ENCODE measurements at regions not wholly inside any gene's neighbourhood (a gene's known extent, or its start where the extent isn't known, plus 50 kb on each side); places are given as distances from the start of the nearest gene placed in this dataset.

DNA sequence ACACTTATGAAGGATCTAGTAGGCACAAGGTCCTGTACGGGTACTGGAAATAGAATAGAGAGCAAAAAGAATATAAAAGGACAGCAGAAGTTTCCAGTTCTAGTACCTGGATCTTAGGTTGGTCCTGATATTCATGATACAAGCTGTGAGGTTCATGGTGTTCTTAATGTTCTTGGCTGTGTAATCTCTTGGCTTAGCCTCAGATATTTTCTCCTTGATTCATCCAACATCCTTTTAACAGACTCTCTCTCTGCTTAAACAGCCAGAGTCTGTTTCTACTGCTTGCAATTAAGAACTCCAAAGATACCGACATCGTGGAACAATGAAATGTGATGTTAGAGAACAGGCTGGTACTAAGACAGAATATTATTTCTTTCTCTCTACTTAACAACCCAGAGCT lies 49.9 kb downstream of the CNTN3 start:
- no peak for DNase-seq
- no peak for ATAC-seq (ENCODE audit: poor library complexity)
- intact Hi-C loops (cut with DNase I), result no loop called here

DNA sequence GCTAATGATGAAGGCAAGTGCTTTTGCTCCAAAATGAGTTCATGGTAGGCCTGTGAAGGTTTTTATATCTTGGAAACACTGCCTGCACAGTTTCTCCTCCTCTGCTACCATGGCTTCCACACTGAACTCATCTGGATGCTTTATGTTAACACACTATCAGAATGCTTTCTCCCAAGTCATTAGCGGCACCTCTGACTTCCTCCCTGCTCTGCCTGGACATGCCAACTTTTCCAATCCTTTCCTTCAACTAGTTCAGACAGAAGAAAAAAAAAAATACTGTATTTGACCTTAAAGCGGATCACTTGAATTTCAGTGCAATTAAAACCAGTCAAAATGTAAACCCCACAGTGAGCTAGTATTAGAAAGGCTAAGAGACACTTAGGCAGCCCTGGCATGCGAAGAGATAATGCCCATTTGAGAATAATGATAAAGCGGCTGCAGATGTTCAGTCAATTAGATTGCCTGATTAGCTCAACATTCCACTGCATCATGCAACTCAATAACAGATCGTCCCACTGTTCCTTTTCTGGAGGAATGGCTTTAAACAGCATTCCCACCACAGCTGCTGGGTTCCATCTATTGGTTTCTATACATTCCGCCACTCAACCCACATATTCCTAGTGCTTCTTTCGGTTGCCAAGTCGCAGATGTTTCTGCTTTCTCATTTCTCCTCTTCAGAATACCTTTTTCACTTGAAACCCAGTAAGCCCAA lies 51.7 kb downstream of the CNTN3 start:
- ATAC-seq (ENCODE audit: poor library complexity) (no peak), DNase-seq (no peak)
- intact Hi-C loops (cut with DNase I), result no loop called here

DNA sequence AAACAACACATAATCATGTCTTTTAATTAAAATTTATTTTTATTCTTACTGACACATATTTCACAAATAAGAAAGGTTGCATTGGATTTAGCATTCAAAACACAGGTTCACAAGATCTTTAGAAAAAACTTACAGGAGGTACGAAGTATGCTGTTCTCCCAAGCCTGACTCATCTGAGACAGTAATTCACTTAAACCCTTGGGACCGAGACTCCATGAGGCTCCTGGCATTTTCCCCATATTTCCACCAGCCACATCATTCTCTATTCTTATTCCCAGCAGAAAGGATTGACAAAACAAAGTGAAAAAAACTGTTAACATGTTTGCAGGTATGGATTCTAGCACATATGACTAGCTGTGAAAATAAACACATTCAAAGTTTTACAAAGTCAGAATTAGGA lies 52.6 kb downstream of the CNTN3 start:
- ATAC-seq (ENCODE audit: poor library complexity), result no peak
- intact Hi-C loops (cut with DNase I), result no loop called here

DNA sequence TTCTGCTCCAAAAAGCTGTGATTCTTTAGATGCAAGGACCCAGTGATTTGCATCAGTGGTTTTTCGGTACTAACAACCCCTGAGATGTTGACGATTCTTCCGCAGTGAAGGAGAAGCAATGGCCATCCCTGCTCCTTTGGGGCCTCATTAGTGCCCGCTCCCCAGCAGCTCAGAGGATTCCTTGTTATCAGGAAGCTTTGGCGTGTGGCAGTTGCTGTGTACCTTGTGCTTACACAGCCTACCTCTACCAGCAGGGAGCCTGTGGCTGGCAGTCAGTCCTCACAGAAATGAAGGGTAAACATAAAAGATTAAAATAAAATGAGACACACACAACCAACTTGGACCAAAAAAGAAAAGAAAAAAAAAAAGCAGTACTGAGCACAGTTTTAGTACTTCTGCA lies 55.2 kb downstream of the CNTN3 start:
- ATAC-seq (ENCODE audit: poor library complexity), result no peak
- no peak for DNase-seq

More for the DNA sequence above, 52.6 kb downstream of the CNTN3 start:
- DNase-seq, result no peak

DNA sequence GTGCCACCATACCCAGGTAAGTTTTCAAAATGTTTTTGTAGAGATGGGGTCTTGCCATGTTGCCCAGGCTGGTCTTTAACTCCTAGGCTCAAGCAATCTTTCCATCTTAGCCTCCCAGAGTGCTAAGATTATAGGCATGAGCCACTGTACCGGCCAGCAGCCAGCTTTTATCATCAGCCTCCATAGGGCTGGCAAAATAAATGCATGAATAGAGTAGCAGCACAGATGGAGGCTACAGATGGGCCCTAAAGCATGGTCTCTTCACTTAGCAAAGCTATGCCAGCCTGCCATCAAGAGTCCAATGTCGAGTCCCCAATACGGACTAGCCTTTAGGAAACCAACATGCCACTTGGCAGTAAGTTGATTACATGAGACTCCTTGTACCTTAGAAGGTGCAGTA lies 63.8 kb downstream of the CNTN3 start:
- intact Hi-C loops (cut with DNase I), result no loop called here
- ATAC-seq (ENCODE audit: poor library complexity) (no peak), DNase-seq (no peak)

More for the DNA sequence above, 55.2 kb downstream of the CNTN3 start:
- intact Hi-C loops (cut with DNase I), result no loop called here

DNA sequence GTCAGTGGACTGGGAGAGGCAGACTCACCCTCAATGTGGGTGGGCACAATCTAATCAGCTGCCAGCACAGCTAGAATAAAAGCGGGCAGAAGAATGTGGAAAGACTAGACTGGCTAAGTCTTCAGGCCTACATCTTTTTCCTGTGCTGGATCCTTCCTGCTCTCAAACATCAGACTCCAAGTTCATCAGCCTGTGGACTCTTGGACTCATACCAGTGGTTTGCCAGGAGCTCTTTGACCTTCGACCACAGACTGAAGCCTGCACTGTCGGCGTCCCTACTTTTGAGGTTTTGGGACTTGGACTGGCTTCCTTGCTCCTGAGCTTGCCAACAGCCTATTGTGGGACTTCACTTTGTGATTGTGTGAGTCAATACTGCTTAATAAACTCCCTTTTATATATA lies 68.0 kb downstream of the CNTN3 start:
- intact Hi-C loops (cut with DNase I), result no loop called here
- ATAC-seq (ENCODE audit: poor library complexity) (no peak), DNase-seq (no peak)

DNA sequence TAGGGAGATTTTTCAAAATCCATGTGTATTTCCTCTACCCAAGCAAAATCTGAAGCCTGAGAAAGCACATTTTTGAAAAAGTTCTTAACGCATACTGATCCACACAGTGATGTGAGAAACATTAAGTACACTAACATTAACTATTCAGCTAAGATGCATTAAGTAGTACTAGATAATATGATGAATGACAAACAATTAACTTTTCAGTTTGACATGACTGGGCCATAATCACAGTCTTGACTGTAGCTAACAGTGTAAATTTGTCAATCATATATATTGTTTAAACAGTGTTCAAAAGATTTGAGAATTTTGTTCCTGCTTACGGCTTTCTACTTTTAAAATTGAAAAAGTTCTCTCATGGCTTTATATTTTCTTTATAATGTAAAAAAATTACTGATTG lies 72.0 kb downstream of the CNTN3 start:
- ATAC-seq (ENCODE audit: poor library complexity) (no peak), DNase-seq (no peak)
- intact Hi-C loops (cut with DNase I), result no loop called here

DNA sequence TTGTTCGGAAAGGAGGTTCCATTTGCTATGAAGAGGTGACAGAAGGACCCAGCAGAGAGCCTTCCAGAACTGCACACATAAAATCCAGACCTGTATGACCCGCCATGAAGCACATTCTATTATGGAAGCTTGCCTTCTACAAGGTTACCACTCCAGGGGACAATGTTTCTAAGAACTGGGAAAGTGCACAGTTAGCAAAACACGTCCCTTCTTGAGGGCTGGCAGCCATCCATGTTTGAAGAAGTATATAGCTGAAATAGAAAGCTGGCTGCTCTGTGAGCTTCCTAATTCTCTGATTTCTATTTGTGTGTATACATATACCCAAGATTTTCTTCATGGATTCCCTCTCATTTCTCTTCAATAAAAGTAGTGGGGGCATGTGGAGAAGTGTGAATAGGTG lies 74.6 kb downstream of the CNTN3 start:
- intact Hi-C loops (cut with DNase I), result no loop called here
- no peak for DNase-seq
- no peak for ATAC-seq (ENCODE audit: poor library complexity)

DNA sequence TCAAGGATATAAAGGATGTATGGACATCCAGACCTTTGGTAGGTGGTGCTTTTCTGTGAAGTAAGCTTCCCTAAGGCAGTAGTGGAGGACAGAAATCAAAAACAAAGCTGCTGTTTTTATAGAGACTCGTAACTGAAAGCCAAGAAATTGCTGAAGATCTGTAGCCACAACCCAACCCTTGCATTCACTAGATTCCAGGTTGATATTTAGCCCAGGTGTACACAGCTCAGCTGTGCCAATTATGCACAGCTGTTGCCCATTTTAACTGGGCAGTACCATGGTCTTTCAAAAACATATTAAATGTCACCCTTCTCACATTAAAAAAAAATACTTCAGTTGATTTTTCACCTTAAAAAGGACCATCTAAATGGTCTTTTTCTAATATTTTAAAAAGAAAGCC lies 75.8 kb downstream of the CNTN3 start:
- intact Hi-C loops (cut with DNase I), result no loop called here
- ATAC-seq (ENCODE audit: poor library complexity), result no peak

DNA sequence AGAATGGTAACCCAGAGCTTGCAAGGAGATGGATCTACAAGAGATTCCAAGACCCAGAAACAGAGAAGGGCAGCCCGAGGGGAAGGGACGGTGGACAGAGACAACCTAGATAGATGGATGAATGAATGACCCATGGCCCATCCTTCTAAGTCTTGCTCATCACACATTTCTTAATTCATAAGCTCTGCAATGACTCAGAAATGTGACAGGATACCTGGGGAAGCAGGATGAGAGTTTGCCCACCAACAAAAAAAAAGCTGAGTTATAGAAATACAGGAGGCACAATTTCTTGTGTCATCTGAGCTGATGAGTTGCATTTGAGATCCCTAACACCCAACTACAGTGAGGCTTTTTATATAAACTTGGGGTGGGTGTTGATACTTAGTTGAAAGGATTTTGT lies 76.6 kb downstream of the CNTN3 start:
- no peak for ATAC-seq (ENCODE audit: poor library complexity)
- intact Hi-C loops (cut with DNase I), result no loop called here
- DNase-seq, result no peak

More for the DNA sequence above, 75.8 kb downstream of the CNTN3 start:
- DNase-seq, result no peak

DNA sequence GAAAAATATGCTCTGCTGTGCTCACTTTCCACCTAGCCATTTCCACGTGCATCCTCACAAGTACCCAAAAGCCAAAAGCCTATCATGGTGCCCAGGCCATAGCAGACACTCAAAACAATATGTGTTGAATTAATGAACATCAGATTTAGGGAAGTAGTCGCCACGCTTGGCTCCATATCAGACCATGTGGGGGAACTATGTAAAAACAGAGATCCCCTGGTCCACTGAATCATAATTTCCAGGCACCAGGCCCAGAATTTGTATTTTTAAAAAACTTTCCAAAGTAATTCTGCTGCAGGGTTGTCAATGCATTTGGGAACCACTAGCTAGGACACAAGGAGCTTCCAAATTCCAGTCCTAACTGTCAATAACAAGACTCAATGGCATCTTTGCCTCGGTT lies 77.3 kb downstream of the CNTN3 start:
- peak; percentile 46 for DNase-seq
- peak; percentile 59 for ATAC-seq (ENCODE audit: poor library complexity)
- intact Hi-C loops (cut with DNase I), result no loop called here

DNA sequence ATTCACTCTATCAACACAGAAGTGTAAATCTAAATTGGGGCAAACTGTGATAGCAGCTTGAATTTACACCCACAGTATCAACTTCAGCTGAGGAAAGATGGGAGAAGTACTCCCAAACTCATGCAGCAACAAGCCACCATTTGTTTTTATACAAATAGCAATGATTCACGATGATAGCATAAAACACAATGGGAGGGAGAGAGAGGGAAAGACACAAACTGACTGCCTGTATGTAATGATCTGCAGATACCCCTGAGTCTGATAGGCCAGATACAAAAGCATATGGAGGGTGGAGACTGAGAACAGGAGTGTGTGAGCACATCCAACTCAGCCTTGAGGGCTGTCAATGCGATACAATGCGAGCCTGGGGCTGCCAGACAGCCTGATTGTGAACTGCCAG lies 79.2 kb downstream of the CNTN3 start:
- intact Hi-C loops (cut with DNase I), result no loop called here
- no peak for ATAC-seq (ENCODE audit: poor library complexity)
- no peak for DNase-seq

DNA sequence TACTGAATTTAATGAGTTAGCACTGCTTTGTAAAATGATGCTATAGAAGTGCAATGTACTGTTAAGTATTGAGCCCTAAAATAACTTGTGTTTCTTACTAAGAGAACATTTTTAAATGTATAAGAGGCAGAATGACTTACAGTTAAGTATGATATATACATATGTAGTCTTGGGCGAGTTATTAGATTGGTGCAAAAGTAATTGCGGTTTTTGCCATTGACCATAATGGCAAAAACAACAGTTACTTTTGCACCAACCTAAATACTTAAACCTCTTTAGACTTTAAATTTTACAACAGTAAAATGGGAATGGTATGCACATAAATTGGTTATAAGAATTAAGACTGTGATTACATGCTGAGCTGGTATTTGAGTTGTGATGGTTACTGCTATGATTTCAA lies 79.8 kb downstream of the CNTN3 start:
- ATAC-seq (ENCODE audit: poor library complexity), result no peak

DNA sequence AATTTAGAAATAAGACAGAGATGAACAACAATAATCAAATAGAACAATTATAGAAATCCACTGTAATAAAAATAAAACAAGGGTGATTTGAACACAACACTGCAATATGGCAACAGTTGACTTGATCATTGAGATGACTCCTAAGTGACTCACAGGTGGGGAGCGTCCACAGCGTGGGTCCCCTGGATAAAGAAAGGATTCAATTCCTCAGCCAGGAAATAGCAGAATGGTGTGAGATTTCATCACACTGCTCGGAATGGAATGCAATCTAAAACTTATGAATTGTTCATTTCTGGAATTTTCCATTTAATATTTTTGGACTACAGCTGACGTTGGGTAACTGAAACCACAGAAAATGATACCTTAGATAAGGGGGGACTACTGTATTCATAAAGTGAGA lies 82.0 kb downstream of the CNTN3 start:
- ATAC-seq (ENCODE audit: poor library complexity) (peak; percentile 49), DNase-seq (no peak)
- intact Hi-C loops (cut with DNase I), result no loop called here

More for the DNA sequence above, 79.8 kb downstream of the CNTN3 start:
- no peak for DNase-seq
- intact Hi-C loops (cut with DNase I), result no loop called here

DNA sequence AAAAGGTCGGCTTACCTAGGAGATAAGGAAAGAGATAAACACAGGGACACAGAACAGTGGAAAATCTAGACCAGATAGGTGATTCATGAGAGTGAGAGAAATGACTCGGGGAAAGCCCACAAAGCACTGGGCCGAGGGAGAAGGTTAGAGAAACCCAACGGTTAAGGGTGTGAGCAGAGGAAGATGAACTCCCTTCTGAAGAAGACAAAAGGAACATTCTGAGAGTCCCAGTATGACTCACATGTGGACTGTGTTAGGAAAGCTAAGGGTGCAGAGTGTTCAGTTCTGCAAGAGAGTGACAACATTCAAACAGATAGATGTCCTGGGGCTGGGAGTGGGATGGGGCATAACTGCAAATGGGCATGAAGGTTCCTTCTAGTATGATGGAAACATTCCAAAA lies 83.0 kb downstream of the CNTN3 start:
- intact Hi-C loops (cut with DNase I), result no loop called here
- no peak for ATAC-seq (ENCODE audit: poor library complexity)
- DNase-seq, result no peak

DNA sequence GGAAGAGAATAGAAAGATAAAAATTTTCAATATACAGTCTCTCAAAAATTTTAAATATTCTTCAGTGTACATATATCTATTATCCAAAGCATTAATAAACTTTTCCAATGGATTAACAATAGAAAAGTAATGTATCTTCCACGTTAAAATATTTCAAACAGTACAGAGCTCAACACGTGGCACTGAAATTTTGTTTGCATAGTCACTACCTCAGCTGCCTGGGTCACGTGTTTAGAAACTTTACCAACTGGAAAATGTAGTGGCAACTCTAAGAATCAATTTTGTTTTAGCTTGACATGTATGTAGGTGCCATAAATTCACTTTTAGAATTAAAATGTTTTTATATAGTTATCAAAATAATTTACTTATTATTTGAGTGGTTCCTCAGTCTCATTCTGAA lies 85.3 kb downstream of the CNTN3 start:
- intact Hi-C loops (cut with DNase I), result no loop called here
- no peak for ATAC-seq (ENCODE audit: poor library complexity)
- DNase-seq, result no peak

DNA sequence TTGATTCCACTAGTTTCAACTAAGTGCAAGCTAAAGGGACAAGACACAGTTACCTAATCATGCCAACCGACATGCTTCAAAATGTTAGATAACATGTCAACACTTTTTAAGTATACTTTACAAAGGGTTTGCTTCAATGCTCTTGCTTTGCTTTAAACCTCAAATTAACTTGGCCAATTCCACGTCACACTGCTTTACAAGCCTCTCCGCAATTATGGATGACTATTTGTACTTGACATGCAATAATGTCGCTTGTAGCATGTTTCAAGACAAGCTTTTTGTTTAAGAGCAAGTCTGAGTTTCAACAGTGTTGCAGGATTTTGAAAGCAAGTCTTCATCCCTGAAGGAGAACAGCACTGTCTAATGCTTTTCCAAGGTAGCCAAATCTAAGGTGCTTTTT lies 86.9 kb downstream of the CNTN3 start:
- ATAC-seq (ENCODE audit: poor library complexity) (no peak), DNase-seq (no peak)
- intact Hi-C loops (cut with DNase I), result no loop called here

DNA sequence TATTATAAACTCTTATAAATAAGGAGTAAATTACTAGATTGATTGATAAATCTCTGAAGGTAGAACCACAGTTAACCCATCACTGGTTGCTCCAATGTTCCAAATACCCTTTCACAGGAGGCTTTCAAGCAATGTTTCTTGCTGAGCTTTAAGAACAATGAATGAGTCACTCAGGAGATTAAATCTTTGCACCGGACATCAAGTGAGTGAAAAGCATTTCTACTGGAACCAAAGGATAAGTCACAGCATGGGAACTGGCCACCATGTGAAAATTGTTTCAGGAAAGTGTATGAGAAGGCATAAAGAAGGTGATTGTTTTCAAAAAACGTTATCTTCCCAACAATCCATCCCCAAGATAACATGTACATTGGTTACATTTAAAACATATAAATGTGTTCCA lies 90.6 kb downstream of the CNTN3 start:
- no peak for DNase-seq
- intact Hi-C loops (cut with DNase I), result no loop called here
- no peak for ATAC-seq (ENCODE audit: poor library complexity)

DNA sequence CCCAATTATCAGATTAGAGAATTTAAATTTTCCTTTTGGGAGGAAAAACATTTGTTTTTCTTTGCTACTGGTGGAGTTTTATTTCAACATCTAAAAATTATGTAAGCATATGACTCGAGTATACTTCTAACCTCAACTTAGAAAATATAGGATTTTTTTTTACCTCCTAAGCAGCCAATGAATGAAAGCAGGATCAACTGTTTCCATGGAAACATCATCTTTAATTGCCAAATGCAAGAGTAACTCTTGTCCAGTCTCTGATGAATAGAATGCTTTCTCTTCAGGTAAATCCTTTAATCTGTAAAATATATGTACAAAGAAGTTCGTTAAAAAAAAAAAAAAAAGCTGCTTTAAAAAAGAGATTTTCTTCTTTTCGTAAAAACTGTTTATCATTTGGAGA lies 93.6 kb downstream of the CNTN3 start:
- intact Hi-C loops (cut with DNase I), result no loop called here
- DNase-seq (no peak), ATAC-seq (ENCODE audit: poor library complexity) (no peak)

DNA sequence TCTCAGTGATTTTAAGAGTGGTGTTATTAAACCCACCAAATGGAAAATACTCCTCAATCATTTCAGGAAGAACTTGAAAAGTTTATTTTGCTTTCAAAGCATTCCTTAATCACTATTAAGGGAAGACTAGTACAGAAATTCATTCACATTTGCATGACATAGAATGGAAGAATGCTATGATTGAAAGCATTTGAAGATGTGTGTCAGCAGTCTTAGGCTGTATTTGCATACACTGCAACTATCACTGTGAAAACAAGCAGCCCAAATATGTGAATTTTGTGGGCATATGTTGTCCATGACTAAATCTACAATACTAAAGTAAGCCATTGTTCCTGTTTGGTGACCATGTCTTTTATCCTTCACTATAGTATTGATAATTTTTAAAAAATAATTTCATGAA lies 95.8 kb downstream of the CNTN3 start:
- ATAC-seq (ENCODE audit: poor library complexity) (no peak), DNase-seq (no peak)
- intact Hi-C loops (cut with DNase I), result no loop called here

DNA sequence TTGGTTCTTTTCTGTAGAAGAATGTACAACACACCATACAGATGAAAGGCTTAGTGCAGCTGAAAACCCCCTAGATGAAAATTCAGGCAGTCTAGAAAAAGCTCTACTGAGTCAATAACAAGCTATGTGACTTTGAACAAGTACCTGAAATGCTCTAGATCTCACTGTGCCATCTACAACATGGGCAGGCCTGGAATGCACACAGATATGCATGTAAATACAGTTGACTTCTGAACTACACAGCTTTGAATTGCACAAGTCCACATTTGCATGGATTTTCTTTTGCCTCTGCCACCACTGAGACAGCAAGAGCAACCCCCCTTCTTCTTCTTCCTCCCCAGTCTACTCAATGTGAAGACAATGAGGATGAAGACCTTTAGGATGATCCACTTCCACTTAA lies 98.4 kb downstream of the CNTN3 start:
- DNase-seq (no peak), ATAC-seq (ENCODE audit: poor library complexity) (no peak)
- intact Hi-C loops (cut with DNase I), result no loop called here
